B cell (primary cell): ENCODE measurements at regions not wholly inside any gene's neighbourhood (a gene's known extent, or its start where the extent isn't known, plus 50 kb on each side); places are given as distances from the start of the nearest gene placed in this dataset.

ENCODE experiments used
- ATAC-seq: fragments of 200-7000 bp; cut with Tn5 transposase; one replicate; pipeline ENCODE4 v1.10.0; 2021; ENCODE audit warnings: low read depth, mild to moderate bottlenecking, moderate number of reproducible peaks, moderate library complexity
- CTCF ChIA-PET: fragments of 350-600 bp; sonication (Branson Sonifier 250); formaldehyde crosslinking; loops from one replicate; lab custom pipeline; 2021; ENCODE audit warnings: antibody characterized with exemption, inconsistent platforms; lab: Charles Lee
- POLR2A ChIA-PET: fragments of 350-600 bp; sonication (Branson Sonifier 250); formaldehyde crosslinking; loops from one replicate; lab custom pipeline; 2021; ENCODE audit warnings: antibody characterized with exemption; lab: Charles Lee
- DNase-seq: peaks from one replicate; pipeline ENCODE4 v3.0.0; 2013
- H2AFZ ChIP-seq: 2 replicates; pipeline ENCODE4 v1.6.1; 2012; ENCODE audit warnings: mild to moderate bottlenecking, low read depth, low read length; ENCODE audit not compliant: insufficient read depth, poor library complexity, severe bottlenecking
- H3K27ac ChIP-seq, 2 donors: 1 replicate in 1 of 2; 2 replicates in 1 of 2; pipeline ENCODE4 v1.5.1; 2012 to 2013; ENCODE audit warnings: low read length in 2 of 2, mild to moderate bottlenecking in 2 of 2, moderate library complexity in 1 of 2
- H3K27me3 ChIP-seq, 4 experiments: fragments of 200-600 bp in 1 of 4; sonication (generic) in 1 of 4; replicated peaks in 1 of 4; 1 replicate in 2 of 4; 2 replicates in 2 of 4; pipeline versions ENCODE4 v1.6.1 to v1.7.0; 2013 to 2016; ENCODE audit warnings: low read length in 3 of 4, mild to moderate bottlenecking in 2 of 4, mixed read lengths in 1 of 4, moderate library complexity in 1 of 4; ENCODE audit not compliant: insufficient read depth in 4 of 4, control insufficient read depth in 3 of 4; ENCODE audit errors: control extremely low read depth in 1 of 4
- H3K36me3 ChIP-seq, 2 experiments: replicated peaks in 1 of 2; 1 replicate in 1 of 2; 2 replicates in 1 of 2; pipeline versions ENCODE4 v1.6.1 to v1.7.1; 2013; ENCODE audit warnings: low read length in 1 of 2; ENCODE audit not compliant: insufficient read depth in 2 of 2, control insufficient read depth in 1 of 2; ENCODE audit errors: control extremely low read depth in 1 of 2, extremely low read depth in 1 of 2
- H3K4me1 ChIP-seq, 2 donors: fragments of 200-600 bp in 1 of 2; sonication (generic) in 1 of 2; 1 replicate in 1 of 2; 2 replicates in 1 of 2; pipeline versions ENCODE4 v1.5.1 to v1.6.1; 2013 to 2017; ENCODE audit warnings: low read length in 2 of 2; ENCODE audit not compliant: control insufficient read depth in 2 of 2, insufficient read depth in 2 of 2
- H3K4me2 ChIP-seq: replicated peaks from 2 replicates; pipeline ENCODE3; 2012; ENCODE audit warnings: mild to moderate bottlenecking, low read depth, low read length; ENCODE audit not compliant: poor library complexity, severe bottlenecking
- H3K4me3 ChIP-seq, 5 experiments: fragments of 200-600 bp in 1 of 5; sonication (generic) in 1 of 5; 1 replicate in 3 of 5; 2 replicates in 2 of 5; pipeline versions ENCODE4 v1.5.1 to v1.7.0; 2011 to 2016; ENCODE audit warnings: low read length in 4 of 5, mild to moderate bottlenecking in 4 of 5, low read depth in 2 of 5, control low read depth in 1 of 5, moderate library complexity in 1 of 5; ENCODE audit not compliant: insufficient read depth in 1 of 5; ENCODE audit errors: control extremely low read depth in 1 of 5, extremely low read depth in 1 of 5
- H3K79me2 ChIP-seq: fragments of 200-600 bp; sonication (generic); one replicate; pipeline ENCODE4 v1.6.0; 2016; ENCODE audit warnings: low read length; ENCODE audit not compliant: control insufficient read depth, insufficient read depth
- H3K9ac ChIP-seq: fragments of 200-600 bp; sonication (generic); 2 replicates; pipeline ENCODE4 v1.6.1; 2017; ENCODE audit warnings: mild to moderate bottlenecking, low read length, moderate library complexity
- H3K9me3 ChIP-seq, 3 donors: one replicate each; pipeline versions ENCODE4 v1.6.1 to v1.7.1; 2013; ENCODE audit warnings: low read length in 2 of 3; ENCODE audit not compliant: control insufficient read depth in 2 of 3, insufficient read depth in 1 of 3; ENCODE audit errors: control extremely low read depth in 1 of 3
- H4K20me1 ChIP-seq: 2 replicates; pipeline ENCODE4 v1.6.0; 2012; ENCODE audit warnings: mild to moderate bottlenecking, low read length; ENCODE audit not compliant: insufficient read depth, control insufficient read depth, poor library complexity, severe bottlenecking
- H3K27ac Mint-ChIP-seq: one replicate; pipeline ENCODE4 v1.8.0; 2021; ENCODE audit warnings: mixed read lengths
- H3K27me3 Mint-ChIP-seq: one replicate; pipeline ENCODE4 v1.8.0; 2021; ENCODE audit warnings: mixed read lengths
- H3K4me1 Mint-ChIP-seq: one replicate; pipeline ENCODE4 v1.8.0; 2021; ENCODE audit warnings: mixed read lengths
- H3K4me3 Mint-ChIP-seq: one replicate; pipeline ENCODE4 v1.8.0; 2021; ENCODE audit warnings: mixed read lengths
- H3K9me3 Mint-ChIP-seq: one replicate; pipeline ENCODE4 v1.8.0; 2022; ENCODE audit warnings: mixed read lengths; ENCODE audit not compliant: insufficient read depth
- CTCF ChIP-seq: fragments of 200-600 bp; IDR thresholded peaks from one replicate; pipeline ENCODE4 v1.8.0; 2022; ENCODE audit warnings: antibody characterized with exemption, mild to moderate bottlenecking
- EZH2 ChIP-seq: IDR thresholded peaks from 2 replicates; pipeline ENCODE4 v1.6.1; 2012; ENCODE audit warnings: borderline replicate concordance, low read depth, mild to moderate bottlenecking, moderate library complexity, low read length; ENCODE audit not compliant: insufficient read depth, poor library complexity, severe bottlenecking
- WGBS: methylation state at CpG from one replicate; pipeline ENCODE4 v1.1.5; 2013; ENCODE audit warnings: missing lambda C conversion rate; ENCODE audit not compliant: insufficient coverage; 5-methylcytosine and 5-hydroxymethylcytosine counted together
- intact Hi-C: fragments of 100-400 bp; cut with micrococcal nuclease; formaldehyde crosslinking; loops from one replicate; pipeline ENCODE4 v1.10.0; 2022

- whole genome bisulfite sequencing: no CpG with 5 or more reads among the region's 1 CpG
- Histone ChIP-seq H3K27me3 (no peaks in the 10 kb centered on the region), H3K4me1 (no peaks in the 10 kb centered on the region), H2AFZ (no peak overlapping the region), H3K9me3 (no peaks in the 10 kb centered on the region), H4K20me1 (no peaks in the 10 kb centered on the region), H3K4me2 (no peak overlapping the region), H3K36me3 (no peaks in the 10 kb centered on the region), H3K79me2 (no peaks in the 10 kb centered on the region), H3K9ac (no peak overlapping the region), H3K27ac (no peak overlapping the region), H3K4me3 (no peak overlapping the region)
- Mint-ChIP-seq H3K27me3 (no peaks in the 10 kb centered on the region), H3K4me1 (no peaks in the 10 kb centered on the region), H3K27ac (no peak overlapping the region), H3K9me3 (no peaks in the 10 kb centered on the region), H3K4me3 (no peak overlapping the region)
- DNase-seq (no peak), ATAC-seq (no peak)
- intact Hi-C loops: no loop called here
- ChIA-PET POLR2A (no interaction called here), CTCF (no interaction called here)
- no peak for TF ChIP-seq CTCF
- TF ChIP-seq EZH2: no peak
These were observed 375.2 kb upstream of the RPS6KA3 start for GRCh38 chrX:20641954-20642353.

- WGBS: 81% methylated on average over 2 of the region's 2 CpGs
- no peaks in the 10 kb centered on the region for H4K20me1 ChIP-seq
- intact Hi-C loops: no loop called here
- Mint-ChIP-seq H3K27ac (no peak overlapping the region), H3K27me3 (no peaks in the 10 kb centered on the region), H3K9me3 (no peaks in the 10 kb centered on the region), H3K4me3 (no peak overlapping the region), H3K4me1 (no peaks in the 10 kb centered on the region)
- ATAC-seq (no peak), DNase-seq (no peak)
- no peak overlapping the region for H3K9ac ChIP-seq
- no peaks in the 10 kb centered on the region for H3K4me1 ChIP-seq
- H3K27me3 ChIP-seq: no peaks in the 10 kb centered on the region
- CTCF ChIA-PET: no interaction called here
- H3K79me2 ChIP-seq: no peaks in the 10 kb centered on the region
- no peak for TF ChIP-seq CTCF
- TF ChIP-seq EZH2: no peak
- H3K36me3 ChIP-seq: no peaks in the 10 kb centered on the region
- POLR2A ChIA-PET: no interaction called here
- no peak overlapping the region for H3K4me3 ChIP-seq
- no peak overlapping the region for H3K27ac ChIP-seq
- no peaks in the 10 kb centered on the region for H3K9me3 ChIP-seq
- H2AFZ ChIP-seq: no peak overlapping the region
- H3K4me2 ChIP-seq: no peak overlapping the region
These were observed 372.4 kb upstream of the RPS6KA3 start for GRCh38 chrX:20639115-20639514.
